ENCODE measurements at regions not wholly inside any gene's neighbourhood (a gene's known extent, or its start where the extent isn't known, plus 50 kb on each side); places are given as distances from the start of the nearest gene placed in this dataset.

DNA sequence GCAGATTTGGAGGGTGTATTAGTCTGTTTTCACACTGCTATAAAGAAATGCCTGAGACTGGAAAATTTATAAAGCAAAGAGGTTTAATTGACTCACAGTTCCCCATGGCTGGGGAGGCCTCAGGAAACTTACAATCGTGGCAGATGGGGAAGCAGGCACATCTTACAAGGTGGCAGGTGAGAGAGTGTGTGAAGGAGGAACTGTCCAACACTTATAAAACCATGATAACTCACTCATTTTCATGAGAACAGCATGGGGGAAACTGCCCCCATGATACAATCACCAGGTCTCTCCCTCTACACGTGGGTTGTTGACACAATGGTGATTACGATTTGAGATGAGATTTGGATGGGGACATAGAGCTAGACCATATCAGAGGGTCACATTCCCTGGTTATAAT, 195.6 kb downstream of the RGS9 start:
- H3K9me3 Mint-ChIP-seq, result peaks cover 5% of the 10 kb centered on the region
- no peak overlapping the region for H3K4me3 Mint-ChIP-seq
- peaks cover 4% of the 10 kb centered on the region for H3K4me1 Mint-ChIP-seq
- no peak for DNase-seq (ENCODE audit: low read depth, low spot score)
- no peaks in the 10 kb centered on the region for H3K27me3 Mint-ChIP-seq (ENCODE audit: low read depth)
- TF ChIP-seq, protein P1, sequence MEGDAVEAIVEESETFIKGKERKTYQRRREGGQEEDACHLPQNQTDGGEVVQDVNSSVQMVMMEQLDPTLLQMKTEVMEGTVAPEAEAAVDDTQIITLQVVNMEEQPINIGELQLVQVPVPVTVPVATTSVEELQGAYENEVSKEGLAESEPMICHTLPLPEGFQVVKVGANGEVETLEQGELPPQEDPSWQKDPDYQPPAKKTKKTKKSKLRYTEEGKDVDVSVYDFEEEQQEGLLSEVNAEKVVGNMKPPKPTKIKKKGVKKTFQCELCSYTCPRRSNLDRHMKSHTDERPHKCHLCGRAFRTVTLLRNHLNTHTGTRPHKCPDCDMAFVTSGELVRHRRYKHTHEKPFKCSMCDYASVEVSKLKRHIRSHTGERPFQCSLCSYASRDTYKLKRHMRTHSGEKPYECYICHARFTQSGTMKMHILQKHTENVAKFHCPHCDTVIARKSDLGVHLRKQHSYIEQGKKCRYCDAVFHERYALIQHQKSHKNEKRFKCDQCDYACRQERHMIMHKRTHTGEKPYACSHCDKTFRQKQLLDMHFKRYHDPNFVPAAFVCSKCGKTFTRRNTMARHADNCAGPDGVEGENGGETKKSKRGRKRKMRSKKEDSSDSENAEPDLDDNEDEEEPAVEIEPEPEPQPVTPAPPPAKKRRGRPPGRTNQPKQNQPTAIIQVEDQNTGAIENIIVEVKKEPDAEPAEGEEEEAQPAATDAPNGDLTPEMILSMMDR (conservative IDR thresholded peaks at IDR 0.05), result no peak
- no peak overlapping the region for H3K27ac Mint-ChIP-seq (ENCODE audit: unreplicated experiment)
- peaks cover 2% of the 10 kb centered on the region for H3K36me3 Mint-ChIP-seq (ENCODE audit: low read depth)

DNA sequence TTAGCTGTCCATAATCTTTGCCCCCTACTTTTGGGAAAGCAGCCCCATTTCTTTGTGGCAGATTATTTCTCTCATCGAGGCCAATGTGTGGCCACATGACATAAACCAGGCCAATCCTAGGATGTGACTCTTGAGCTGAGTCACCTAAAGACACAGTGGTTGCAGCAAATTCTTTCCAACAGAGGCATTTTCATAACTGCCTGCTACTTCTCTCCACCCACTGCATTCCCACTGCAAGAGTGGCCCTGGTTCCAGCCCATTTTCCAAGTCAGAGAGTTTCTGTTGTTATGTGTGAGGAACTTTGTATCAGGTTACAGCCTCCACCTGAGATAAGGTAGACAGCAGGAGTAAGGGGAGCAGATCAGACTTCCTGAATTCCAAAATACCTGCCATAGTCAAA, 195.2 kb downstream of the RGS9 start:
- H3K27ac Mint-ChIP-seq (ENCODE audit: unreplicated experiment), result no peak overlapping the region
- H3K4me3 Mint-ChIP-seq, result no peak overlapping the region
- H3K9me3 Mint-ChIP-seq, result peaks cover 4% of the 10 kb centered on the region

DNA sequence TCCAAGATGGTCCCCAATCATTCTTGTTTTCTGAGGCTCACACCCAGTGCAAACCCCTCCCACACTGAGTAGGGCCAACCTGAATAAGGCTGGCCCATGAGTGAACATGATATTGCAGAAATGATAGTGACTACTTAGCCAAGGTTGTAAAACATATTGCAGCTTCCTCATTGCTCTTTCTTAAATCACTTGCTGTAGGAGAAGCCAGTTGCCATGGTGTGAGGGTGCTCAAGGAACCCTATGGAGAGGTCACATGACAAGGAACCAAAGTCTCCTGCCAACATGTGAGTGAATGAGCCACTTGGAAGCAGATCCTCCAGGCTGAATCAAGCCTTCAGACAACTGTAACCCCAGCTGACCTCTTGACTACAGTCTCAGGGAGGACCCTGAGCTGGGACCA, 191.4 kb downstream of the RGS9 start:
- TF ChIP-seq, protein P1 (conservative IDR thresholded peaks at IDR 0.05), result no peak
- Mint-ChIP-seq H3K27ac (ENCODE audit: unreplicated experiment) (no peak overlapping the region), H3K9me3 (peaks cover 16% of the 10 kb centered on the region), H3K27me3 (ENCODE audit: low read depth) (no peaks in the 10 kb centered on the region), H3K4me3 (no peak overlapping the region), H3K36me3 (ENCODE audit: low read depth) (no peaks in the 10 kb centered on the region), H3K4me1 (peaks cover 8% of the 10 kb centered on the region)
- no peak for DNase-seq (ENCODE audit: low read depth, low spot score)

More for the DNA sequence above, 195.2 kb downstream of the RGS9 start:
- TF ChIP-seq, protein P1 (conservative IDR thresholded peaks at IDR 0.05), result no peak
- DNase-seq (ENCODE audit: low read depth, low spot score), result no peak
- Mint-ChIP-seq H3K36me3 (ENCODE audit: low read depth) (peaks cover under 1% of the 10 kb centered on the region), H3K27me3 (ENCODE audit: low read depth) (no peaks in the 10 kb centered on the region), H3K4me1 (peaks cover 8% of the 10 kb centered on the region)

DNA sequence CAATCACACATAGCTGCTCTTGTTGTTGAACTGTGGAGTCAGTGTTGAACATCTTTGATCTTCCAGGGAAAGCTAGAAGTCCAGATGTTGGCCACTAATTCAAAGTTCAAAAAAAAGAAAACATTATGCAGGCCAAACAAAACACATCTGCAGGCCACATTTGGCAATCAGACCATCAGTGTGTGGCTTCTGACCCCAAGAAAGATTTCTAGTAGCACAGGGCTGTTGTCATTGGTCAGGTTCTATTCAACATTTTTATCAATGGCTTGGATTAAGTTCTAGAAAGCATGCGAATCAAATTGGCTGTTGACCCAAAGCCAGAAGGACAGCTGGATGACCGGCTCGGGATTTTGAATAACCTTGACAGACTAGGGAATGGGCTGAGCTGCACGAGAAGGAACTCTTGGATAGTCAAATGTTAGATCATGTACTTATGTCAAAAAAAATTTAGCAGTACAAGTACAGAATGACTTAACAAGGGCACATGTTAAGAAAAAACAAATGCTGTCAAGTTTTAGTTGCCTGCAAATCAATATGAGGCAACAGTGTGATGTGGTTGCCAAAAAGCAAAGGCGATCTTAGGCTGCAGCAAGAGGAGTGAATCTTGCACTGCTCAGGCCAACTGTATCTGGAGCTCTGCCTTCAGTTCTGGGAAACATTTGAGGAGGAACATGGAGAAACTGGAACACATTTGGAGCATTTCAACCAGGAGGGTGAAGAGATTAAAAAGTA, 187.6 kb downstream of the RGS9 start:
- TF ChIP-seq, protein P1 (conservative IDR thresholded peaks at IDR 0.05), result no peak
- peaks cover 18% of the 10 kb centered on the region for H3K9me3 Mint-ChIP-seq
- peaks cover 4% of the 10 kb centered on the region for H3K4me1 Mint-ChIP-seq
- no peaks in the 10 kb centered on the region for H3K36me3 Mint-ChIP-seq (ENCODE audit: low read depth)
- H3K4me3 Mint-ChIP-seq, result no peak overlapping the region
- DNase-seq (ENCODE audit: low read depth, low spot score), result no peak
- H3K27ac Mint-ChIP-seq (ENCODE audit: unreplicated experiment), result peak overlapping the region; percentile 19
- H3K27me3 Mint-ChIP-seq (ENCODE audit: low read depth), result no peaks in the 10 kb centered on the region

DNA sequence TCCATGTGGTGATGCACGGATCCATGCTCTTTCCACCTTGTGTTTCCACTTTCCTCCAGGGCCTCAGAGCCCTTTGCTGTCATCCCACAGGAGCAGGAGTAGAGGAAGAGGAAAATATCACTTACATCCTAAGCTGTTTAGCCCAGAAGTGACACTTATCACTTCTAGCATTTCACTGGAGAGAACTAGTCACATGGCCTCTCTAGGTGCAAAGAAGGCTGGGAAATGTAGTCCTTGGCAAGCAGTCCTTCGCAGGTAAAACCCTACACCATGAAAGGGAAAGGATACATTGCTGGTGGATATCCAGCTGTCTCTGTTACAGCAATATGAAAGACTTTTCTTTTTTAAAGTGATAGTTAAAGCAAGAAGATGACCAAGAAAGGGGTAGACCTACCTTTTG, 185.9 kb downstream of the RGS9 start:
- no peak overlapping the region for H3K27ac Mint-ChIP-seq (ENCODE audit: unreplicated experiment)
- H3K4me3 Mint-ChIP-seq, result no peak overlapping the region
- no peaks in the 10 kb centered on the region for H3K27me3 Mint-ChIP-seq (ENCODE audit: low read depth)
- H3K4me1 Mint-ChIP-seq, result peaks cover 4% of the 10 kb centered on the region
- TF ChIP-seq, protein P1 (conservative IDR thresholded peaks at IDR 0.05), result no peak
- H3K36me3 Mint-ChIP-seq (ENCODE audit: low read depth), result no peaks in the 10 kb centered on the region
- no peak for DNase-seq (ENCODE audit: low read depth, low spot score)
- H3K9me3 Mint-ChIP-seq, result peaks cover 18% of the 10 kb centered on the region

All from neural crest cell (in vitro differentiated cells).